GM21367 (cell line): ENCODE measurements at regions not wholly inside any gene's neighbourhood (a gene's known extent, or its start where the extent isn't known, plus 50 kb on each side); places are given as distances from the start of the nearest gene placed in this dataset.
A peak's percentile ranks its signal among the peaks of the same experiment; 100 is the strongest.

Experiments used
- ATAC-seq: cut with Tn5 transposase; IDR thresholded peaks from one replicate; pipeline ENCODE4 v1.9.1; 2021; ENCODE audit not compliant: unreplicated experiment

- ATAC-seq: no peak
Measured at GRCh38 chr14:34246206-34246605, 215.8 kb downstream of the SPTSSA start.

DNA sequence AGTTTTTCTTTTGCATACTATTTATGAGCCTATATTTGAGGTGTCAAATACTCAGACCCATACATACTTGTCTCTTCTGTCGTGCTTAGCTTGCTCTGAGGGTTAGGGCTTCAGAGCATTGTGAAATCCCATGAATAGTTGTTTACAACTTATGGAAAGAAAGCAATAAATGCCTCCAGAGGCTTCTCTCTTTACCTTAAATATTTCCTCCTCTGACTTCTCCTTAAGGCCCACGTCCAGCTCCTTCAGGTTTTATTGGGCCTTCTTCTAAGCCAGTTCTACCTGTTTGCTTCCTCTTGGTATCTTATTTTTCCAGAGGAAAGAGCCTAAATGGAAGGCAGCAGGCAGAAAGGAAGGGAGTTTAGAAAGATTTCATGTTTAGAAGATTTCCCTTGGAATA, 218.6 kb downstream of the SPTSSA start:
- ATAC-seq: no peak

DNA sequence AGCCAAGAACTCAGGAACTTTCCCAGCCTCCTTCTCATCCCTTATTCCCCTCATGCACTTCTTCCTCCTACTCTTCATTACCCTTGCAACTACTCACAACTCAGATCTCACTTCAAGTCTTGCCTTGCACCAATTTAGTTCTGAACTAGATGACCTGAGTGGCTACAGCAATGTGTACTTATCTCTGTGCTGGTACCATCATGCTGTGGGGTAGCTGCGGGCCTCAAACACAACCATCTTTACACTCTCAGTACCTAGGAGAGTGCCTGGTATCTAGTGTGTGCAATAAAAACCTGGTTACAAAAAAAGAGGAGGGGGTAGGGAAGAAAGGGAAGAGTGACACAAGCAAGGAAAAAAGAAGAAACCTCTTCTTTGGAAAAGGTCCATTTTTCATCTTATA, 219.0 kb downstream of the SPTSSA start:
- no peak for ATAC-seq

DNA sequence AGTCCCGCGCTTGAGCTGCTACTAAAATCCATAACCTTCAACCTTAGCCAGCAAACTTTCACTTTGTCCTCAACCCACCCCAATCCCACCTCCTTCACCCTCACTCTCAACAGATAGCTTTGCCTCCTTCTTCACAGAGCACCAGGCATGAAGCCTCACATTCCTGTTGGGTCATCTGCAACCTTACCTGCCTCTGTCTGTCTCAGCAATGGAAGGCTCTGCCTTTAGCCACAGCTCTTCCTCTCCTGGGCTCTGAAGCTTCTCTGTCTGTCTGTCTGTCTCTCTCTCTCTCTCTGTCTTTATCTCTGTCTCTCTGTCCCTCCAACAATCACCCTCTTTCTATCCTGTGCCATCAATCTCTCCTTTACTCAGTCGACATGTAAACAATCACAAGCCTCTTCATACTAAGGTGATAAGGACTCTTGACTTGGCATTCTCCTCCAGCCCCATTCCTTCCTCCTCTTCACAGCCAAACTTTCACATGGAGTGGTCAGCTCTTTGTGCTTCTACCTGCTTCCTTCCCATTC, 220.8 kb downstream of the SPTSSA start:
- ATAC-seq: no peak

- ATAC-seq: no peak
Measured at GRCh38 chr14:34238610-34239009, 223.4 kb downstream of the SPTSSA start.

GRCh38 chr14:34237677-34238076, 224.4 kb downstream of the SPTSSA start:
- ATAC-seq: no peak

- ATAC-seq: no peak
Measured at GRCh38 chr14:34237081-34237480, 225.0 kb downstream of the SPTSSA start.

DNA sequence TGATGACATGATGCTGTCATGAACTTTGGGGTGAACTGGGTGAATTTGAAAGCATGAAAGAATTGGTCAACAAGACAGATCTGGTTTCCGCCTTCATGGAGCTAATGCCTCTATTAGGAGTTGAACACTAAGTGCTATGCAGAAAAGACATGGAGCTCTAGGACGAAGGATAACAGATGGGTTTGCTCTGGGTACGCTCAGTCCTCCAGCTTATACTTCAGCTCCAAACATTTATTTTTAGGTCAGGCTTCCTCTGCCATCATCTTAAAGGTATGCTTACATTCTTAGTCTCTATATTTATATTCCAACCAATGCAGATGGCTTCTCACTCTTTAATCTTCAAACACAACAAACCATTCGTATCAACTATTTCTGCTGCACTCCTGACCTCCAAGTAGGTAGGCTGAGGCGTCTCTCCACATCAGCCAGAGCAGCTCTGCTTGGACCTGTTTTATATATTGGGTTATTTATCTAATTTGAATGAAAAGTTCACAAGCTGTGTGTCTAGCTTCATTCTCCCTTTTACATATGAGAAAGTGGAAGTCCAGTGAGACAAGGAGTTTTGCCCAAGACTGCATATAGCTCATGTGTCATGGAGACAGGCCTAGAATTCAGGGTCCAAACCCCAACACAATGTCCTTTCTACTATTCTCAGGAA, 226.3 kb downstream of the SPTSSA start:
- ATAC-seq: no peak

DNA sequence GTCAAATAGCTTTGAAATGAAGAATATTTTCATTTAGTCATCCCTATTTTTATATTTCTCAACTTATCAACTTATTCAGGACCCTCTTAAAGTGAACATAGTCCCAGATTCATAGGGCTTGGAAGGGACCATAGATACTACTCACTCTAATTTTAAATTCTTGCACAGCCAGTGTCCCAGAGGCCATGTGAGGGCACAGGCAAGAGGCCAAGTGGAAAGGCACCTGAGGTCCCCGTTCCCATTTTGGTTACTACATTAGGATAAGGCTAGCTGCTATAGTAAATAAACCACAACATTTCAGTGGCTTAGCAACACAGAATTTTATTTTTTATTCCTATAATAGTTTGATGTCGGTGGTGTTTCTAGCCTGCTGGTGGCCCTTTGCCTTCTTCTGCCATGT, 227.8 kb downstream of the SPTSSA start:
- ATAC-seq: no peak

- ATAC-seq: no peak
Measured at GRCh38 chr14:34233619-34234018, 228.4 kb downstream of the SPTSSA start.

GRCh38 chr14:34232790-34233189, 229.2 kb downstream of the SPTSSA start:
- no peak for ATAC-seq

GRCh38 chr14:34231626-34232025, 230.4 kb downstream of the SPTSSA start:
- no peak for ATAC-seq

- no peak for ATAC-seq
Measured at GRCh38 chr14:34229140-34229539, 232.9 kb downstream of the SPTSSA start.

- ATAC-seq: no peak
Measured at GRCh38 chr14:34228650-34228976, 233.4 kb downstream of the SPTSSA start.

- peak; percentile 74 for ATAC-seq
Measured at GRCh38 chr14:34227834-34228649, 234.0 kb downstream of the SPTSSA start.

DNA sequence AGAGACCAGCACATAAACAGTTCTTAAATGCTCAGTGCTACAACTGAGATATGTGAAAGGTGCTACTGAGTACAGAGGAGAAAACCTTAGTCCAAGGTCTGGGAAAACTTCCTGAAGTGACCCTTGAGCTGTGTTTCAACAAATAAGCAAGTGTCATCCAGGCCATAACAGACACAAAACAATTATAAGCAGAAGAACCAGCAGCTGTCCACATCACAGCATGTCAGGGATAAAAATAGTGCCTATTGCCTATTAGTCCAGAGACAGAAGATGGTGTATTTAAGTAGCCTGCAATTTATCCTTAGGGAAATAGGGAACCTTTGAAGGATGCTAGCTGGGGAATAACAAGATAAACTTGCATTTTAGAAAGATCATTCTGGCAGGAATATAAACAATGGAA, 237.8 kb downstream of the SPTSSA start:
- ATAC-seq: no peak

GRCh38 chr14:34223373-34224148, 238.5 kb downstream of the SPTSSA start:
- ATAC-seq: no peak

DNA sequence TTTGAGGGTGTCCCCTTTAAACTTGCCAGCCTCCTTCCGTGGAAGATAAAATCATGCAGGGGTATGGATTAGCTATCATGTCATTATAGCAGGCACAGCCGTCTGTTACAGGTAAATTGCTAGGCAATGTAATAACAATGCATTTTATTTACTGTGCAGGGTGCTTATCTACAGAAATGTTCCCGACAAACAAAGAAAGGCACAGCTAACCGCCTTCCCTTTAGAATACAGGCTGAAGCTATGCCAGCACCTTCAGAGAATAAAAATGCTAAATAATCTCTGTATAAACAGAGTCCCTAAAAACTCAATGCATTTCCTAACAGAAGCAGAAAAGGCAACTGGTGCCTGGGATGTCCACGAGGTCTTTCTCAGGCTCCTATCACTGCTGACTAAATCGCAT, 239.2 kb downstream of the SPTSSA start:
- ATAC-seq: no peak

DNA sequence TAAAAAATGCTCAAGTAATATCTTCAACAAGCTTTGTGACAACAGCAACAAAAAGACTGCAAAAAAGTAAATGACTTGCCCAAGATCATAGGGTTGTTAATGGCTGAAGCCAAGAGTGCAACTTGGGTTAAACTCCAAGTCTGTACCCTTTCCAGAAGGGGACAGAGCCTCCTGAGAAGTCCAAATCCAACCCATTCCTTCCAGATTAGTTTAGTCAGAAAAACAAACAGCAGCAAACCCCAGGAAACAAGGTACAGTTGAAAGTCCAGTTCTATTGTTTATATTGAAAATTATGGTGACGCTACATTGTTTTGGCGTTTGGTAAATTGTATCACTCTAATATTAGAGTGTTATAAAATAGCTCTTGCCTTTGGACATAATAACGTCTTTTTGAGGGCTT, 239.9 kb downstream of the SPTSSA start:
- ATAC-seq: no peak

DNA sequence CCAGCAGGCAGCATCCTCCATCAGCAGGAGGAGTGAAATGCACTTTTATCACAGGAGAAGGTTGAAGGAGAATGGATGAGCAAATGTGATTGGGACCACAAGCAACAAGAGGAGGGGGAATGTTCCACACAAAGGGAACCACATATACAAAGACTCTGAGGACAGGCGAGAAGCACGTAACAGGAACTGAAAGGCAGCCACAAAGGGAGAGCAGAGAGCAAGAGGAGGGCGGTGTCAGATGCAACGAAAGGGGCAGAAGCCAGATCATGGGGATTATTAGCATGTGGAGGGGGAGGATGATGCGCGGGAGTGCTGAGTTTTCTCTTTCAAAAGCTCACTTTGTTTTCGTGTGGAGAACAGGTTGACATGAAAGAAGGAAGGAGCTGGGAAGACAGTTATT, 241.1 kb downstream of the SPTSSA start:
- peak; percentile 82 for ATAC-seq

DNA sequence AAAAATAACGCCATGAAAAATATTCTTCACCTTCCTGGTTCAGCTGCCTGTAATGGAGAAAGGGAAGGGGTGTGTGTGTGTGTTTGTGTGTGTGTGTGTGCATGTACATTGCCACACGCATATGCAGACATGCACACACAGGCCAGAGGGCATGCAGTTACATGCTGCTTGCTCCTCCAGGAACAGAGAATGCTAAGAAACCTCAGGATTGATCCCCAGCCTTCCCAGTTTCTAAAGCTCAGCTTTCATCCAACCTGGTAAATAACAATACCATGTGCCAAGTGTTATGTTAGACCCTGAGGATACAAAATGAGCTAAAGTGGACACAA, 241.7 kb downstream of the SPTSSA start:
- ATAC-seq: no peak
